Psoas muscle (tissue), 7 donors: ENCODE measurements at regions not wholly inside any gene's neighbourhood (a gene's known extent, or its start where the extent isn't known, plus 50 kb on each side); places are given as distances from the start of the nearest gene placed in this dataset.

Experiments used
- ATAC-seq, 4 donors: fragments of 200-7000 bp; cut with Tn5 transposase; one replicate each; pipeline ENCODE4 v1.9.1; 2020; ENCODE audit warnings: moderate library complexity in 3 of 4, mild to moderate bottlenecking in 2 of 4
- DNase-seq, 2 donors: peaks; one replicate each; pipeline ENCODE4 v3.0.0-alpha.2; 2020
- H3K27ac ChIP-seq: fragments of 200-600 bp; one replicate; pipeline ENCODE4 v1.8.0; 2022
- H3K27me3 ChIP-seq, 3 donors: fragments of 200-600 bp in 1 of 3; one replicate each; pipeline versions ENCODE4 v1.6.1 to v1.8.0; 2013 to 2022; ENCODE audit warnings: low read length in 2 of 3, mild to moderate bottlenecking in 2 of 3, moderate library complexity in 1 of 3; ENCODE audit not compliant: insufficient read depth in 3 of 3
- H3K36me3 ChIP-seq, 2 donors: fragments of 200-600 bp in 1 of 2; one replicate each; pipeline versions ENCODE4 v1.6.1 to v1.8.0; 2013 to 2022; ENCODE audit warnings: low read depth in 1 of 2, mild to moderate bottlenecking in 1 of 2, moderate library complexity in 1 of 2; ENCODE audit not compliant: insufficient read depth in 1 of 2
- H3K4me1 ChIP-seq: fragments of 200-600 bp; one replicate; pipeline ENCODE4 v1.8.0; 2022
- H3K4me3 ChIP-seq: fragments of 200-600 bp; one replicate; pipeline ENCODE4 v1.8.0; 2022; ENCODE audit warnings: mild to moderate bottlenecking
- H3K9me3 ChIP-seq: fragments of 200-600 bp; one replicate; pipeline ENCODE4 v1.8.0; 2022
- WGBS, 3 donors: extraction: QIAGEN DNeasy Blood & Tissue Kit; methylation state at CpG; one replicate each; pipeline versions ENCODE4 v1.1.6 to v1.1.7; 2013; 5-methylcytosine and 5-hydroxymethylcytosine counted together
- intact Hi-C, 2 donors: fragments of 100-400 bp; cut with DNase I; formaldehyde crosslinking; loops; one replicate each; pipeline versions ENCODE4 v1.11.0 to v1.14.2; 2022
- TF ChIP-seq, protein P1 (sequence below): fragments of 200-600 bp; IDR thresholded peaks from one replicate; pipeline ENCODE4 v1.8.0; 2022; ENCODE audit warnings: antibody characterized with exemption
- donor health status: healthy with polysubstance abuse.
- donor health status: DM: no; HTN: no; CAD: no; lungs with moderate emphysema.
- donor health status: Bipolar disorder and iron deficiency.
- donor health status: healthy.
- donor health status: DM: yes; HTN: yes; CAD: no.
- donor health status: DM: no; HTN: no; CAD: no.
- donor health status: DM: yes; HTN: yes; CAD: no.

DNA sequence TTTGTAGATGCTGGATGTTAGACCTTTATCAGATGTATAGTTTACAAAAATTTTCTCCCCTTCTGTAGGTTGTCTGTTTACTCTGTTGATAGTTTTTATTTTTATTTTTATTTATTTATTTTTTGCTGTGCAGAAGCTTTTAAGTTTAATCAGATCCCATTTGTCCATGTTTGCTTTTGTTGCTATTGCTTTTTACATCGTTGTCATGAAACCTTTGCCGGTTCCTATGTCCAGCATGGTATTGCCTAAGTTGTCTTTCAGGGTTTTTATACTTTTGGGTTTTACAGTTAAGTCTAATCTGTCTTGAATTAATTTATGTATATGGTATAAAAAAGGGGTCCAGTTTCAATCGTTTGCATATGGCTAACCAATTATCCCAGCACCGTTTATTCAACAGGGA is 819.5 kb downstream of the KCNT2 start:
- H3K4me3 ChIP-seq = no peak overlapping the region
- no peaks in the 10 kb centered on the region for H3K36me3 ChIP-seq
- TF ChIP-seq, protein P1, sequence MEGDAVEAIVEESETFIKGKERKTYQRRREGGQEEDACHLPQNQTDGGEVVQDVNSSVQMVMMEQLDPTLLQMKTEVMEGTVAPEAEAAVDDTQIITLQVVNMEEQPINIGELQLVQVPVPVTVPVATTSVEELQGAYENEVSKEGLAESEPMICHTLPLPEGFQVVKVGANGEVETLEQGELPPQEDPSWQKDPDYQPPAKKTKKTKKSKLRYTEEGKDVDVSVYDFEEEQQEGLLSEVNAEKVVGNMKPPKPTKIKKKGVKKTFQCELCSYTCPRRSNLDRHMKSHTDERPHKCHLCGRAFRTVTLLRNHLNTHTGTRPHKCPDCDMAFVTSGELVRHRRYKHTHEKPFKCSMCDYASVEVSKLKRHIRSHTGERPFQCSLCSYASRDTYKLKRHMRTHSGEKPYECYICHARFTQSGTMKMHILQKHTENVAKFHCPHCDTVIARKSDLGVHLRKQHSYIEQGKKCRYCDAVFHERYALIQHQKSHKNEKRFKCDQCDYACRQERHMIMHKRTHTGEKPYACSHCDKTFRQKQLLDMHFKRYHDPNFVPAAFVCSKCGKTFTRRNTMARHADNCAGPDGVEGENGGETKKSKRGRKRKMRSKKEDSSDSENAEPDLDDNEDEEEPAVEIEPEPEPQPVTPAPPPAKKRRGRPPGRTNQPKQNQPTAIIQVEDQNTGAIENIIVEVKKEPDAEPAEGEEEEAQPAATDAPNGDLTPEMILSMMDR = no peak
- no peak overlapping the region for H3K27ac ChIP-seq
- H3K4me1 ChIP-seq = no peaks in the 10 kb centered on the region
- no peaks in the 10 kb centered on the region for H3K27me3 ChIP-seq
- ATAC-seq (no peak), DNase-seq (no peak)
- 61 to 67% (median 64%) methylated on average over 4 of the region's 4 CpGs for WGBS, 3 donors
- peaks cover 6% of the 10 kb centered on the region for H3K9me3 ChIP-seq
- intact Hi-C loops = no loop called here

DNA sequence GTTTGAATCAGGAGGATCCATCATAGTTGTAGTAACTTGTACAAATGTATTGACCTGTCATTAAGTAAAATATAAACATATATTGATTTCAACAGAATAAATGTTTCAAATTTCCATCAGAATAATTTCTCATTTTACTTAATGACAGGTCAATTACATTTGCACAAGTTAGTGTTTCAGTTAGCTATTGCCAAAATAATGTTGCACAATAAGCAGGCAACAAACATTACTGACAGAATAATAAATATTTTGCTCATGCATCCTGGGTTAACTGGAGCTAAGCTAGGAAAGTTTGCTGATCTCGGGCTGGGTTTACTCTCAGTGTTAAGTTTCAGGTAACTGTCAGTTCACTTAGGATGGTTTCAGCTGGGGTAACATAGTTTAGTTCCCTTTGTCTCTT is 822.4 kb downstream of the KCNT2 start:
- Histone ChIP-seq H3K27ac (no peak overlapping the region), H3K36me3 (no peaks in the 10 kb centered on the region), H3K4me1 (no peaks in the 10 kb centered on the region), H3K27me3 (no peaks in the 10 kb centered on the region), H3K4me3 (no peak overlapping the region), H3K9me3 (peaks cover 6% of the 10 kb centered on the region)
- ATAC-seq = no peak
- intact Hi-C loops = no loop called here
- TF ChIP-seq, protein P1 = no peak
- DNase-seq = no peak
- WGBS, 3 donors = 34 to 52% (median 44%) methylated on average over 1 of the region's 1 CpG

DNA sequence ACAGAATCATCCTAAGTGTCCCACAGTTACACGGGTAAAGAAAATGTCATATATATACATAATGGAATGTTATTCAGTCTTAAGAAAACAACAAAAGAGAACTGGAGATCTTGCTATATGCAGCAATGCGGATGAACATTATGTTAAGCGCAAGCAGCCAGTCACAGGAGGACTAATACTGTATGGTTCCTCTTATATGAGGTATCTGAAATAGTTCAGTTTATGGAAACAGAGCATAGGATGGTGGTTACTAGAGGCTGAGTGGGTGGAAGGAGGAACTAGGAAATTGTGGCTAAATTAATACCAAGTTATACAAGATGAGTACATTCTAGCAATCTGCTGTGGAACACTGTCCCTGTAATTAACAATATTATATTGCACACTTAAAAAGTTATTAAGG is 834.3 kb downstream of the KCNT2 start:
- no peak for DNase-seq
- no peaks in the 10 kb centered on the region for H3K9me3 ChIP-seq

DNA sequence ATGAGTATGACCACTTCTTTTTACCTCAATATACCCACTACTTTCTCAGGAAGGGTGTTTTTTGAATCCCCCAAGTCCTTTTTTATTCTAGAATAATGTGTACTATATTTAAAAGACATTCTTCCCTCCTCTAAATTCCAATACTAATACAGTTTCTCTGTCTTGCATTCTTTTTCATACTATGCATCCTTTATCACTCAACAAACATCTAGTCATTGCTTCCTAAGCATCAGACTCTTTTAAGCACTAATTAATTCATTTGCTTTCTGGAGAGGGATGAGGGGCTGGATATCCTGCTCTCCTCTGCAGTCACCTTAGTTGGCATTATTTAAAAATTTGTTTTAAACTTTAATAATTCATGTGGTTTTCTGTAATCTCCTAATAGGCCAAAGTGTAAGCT is 838.8 kb downstream of the KCNT2 start:
- intact Hi-C loops = no loop called here
- ATAC-seq = no peak

More for the DNA sequence above, 834.3 kb downstream of the KCNT2 start:
- intact Hi-C loops = no loop called here
- Histone ChIP-seq H3K4me3 (no peak overlapping the region), H3K36me3 (no peaks in the 10 kb centered on the region), H3K27me3 (no peaks in the 10 kb centered on the region), H3K27ac (no peak overlapping the region), H3K4me1 (no peaks in the 10 kb centered on the region)
- ATAC-seq = no peak
- 90 to 93% (median 91%) methylated on average over 3 of the region's 3 CpGs for WGBS, 3 donors
- TF ChIP-seq, protein P1 = no peak

DNA sequence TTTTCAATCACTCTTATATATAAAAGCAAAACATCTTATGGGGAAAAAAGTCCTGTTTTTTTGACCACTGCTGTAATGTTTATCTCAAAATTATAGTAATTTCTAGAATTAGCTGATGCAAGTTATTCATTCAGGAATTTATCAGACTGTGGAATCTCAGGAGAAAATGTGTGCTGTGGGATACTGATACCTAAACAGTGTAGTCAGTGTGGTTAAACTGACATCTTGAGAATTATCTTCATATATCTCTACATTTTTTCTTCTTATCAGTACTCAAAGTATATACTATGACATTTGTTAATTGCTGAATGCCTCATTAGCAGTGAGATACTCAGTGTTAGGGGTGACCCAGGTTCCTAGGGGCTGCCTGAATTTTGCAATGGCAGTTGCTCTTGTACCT is 839.3 kb downstream of the KCNT2 start:
- intact Hi-C loops = no loop called here
- Histone ChIP-seq H3K4me3 (no peak overlapping the region), H3K27me3 (no peaks in the 10 kb centered on the region), H3K4me1 (no peaks in the 10 kb centered on the region), H3K9me3 (no peaks in the 10 kb centered on the region), H3K27ac (no peak overlapping the region), H3K36me3 (no peaks in the 10 kb centered on the region)
- no peak for DNase-seq
- TF ChIP-seq, protein P1 = no peak
- ATAC-seq = no peak

More for the DNA sequence above, 838.8 kb downstream of the KCNT2 start:
- TF ChIP-seq, protein P1 = no peak
- H3K27ac ChIP-seq = no peak overlapping the region
- no peaks in the 10 kb centered on the region for H3K4me1 ChIP-seq
- no peak for DNase-seq
- H3K4me3 ChIP-seq = no peak overlapping the region
- H3K36me3 ChIP-seq = no peaks in the 10 kb centered on the region
- H3K27me3 ChIP-seq = no peaks in the 10 kb centered on the region
- no peaks in the 10 kb centered on the region for H3K9me3 ChIP-seq
